Keratinocyte (primary cell): ENCODE measurements at regions not wholly inside any gene's neighbourhood (a gene's known extent, or its start where the extent isn't known, plus 50 kb on each side); places are given as distances from the start of the nearest gene placed in this dataset.
"Not testable (repeated sequence)": the region's sequence is repeated elsewhere in the genome, so short reads cannot be mapped to it uniquely, and the experiment has no call there.

ENCODE experiments used
- CTCF ChIP-seq, 3 experiments: IDR thresholded peaks in 1 of 3; conservative IDR thresholded peaks in 1 of 3; optimal IDR thresholded peaks in 1 of 3; 2 replicates in 2 of 3; 3 replicates in 1 of 3; pipeline versions ENCODE3 to v1.5.1; 2011; ENCODE audit warnings: low read length in 3 of 3, mild to moderate bottlenecking in 3 of 3, moderate library complexity in 2 of 3, control low read depth in 1 of 3, inconsistent platforms in 1 of 3; ENCODE audit not compliant: insufficient read depth in 2 of 3; ENCODE audit errors: extremely low read depth in 1 of 3
- EZH2 ChIP-seq: IDR thresholded peaks from one replicate; pipeline ENCODE4 v1.6.1; 2012; ENCODE audit warnings: inconsistent platforms, mild to moderate bottlenecking, low read length, moderate library complexity

DNA sequence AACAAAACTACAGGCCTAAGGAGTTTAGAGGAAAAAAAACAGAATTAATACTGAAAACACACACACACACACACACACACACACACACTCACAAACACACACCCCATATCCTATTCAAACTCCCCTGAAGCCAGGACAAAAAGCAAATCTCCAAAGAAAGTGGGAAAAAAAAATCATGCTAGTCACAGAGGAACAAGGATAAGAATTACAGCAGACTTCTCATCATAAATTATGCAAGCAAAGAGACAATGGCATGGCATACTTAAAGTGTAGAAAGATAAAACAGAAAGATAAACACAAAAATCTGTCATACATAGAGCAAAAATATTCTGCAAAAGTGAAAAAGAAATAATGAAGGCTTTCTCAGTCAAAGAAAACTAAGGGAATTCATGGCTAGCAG is 63.9 kb upstream of the CDC14C start:
- not testable (repeated sequence) for TF ChIP-seq CTCF (optimal IDR thresholded peaks at IDR 0.05 in 1 of 3, IDR thresholded peaks at IDR 0.05 in 1 of 3, conservative IDR thresholded peaks at IDR 0.05 in 1 of 3; ENCODE audit: extremely low read depth in 1 of 3, insufficient read depth in 2 of 3, low read length in 3 of 3); EZH2
